ENCODE measurements at regions not wholly inside any gene's neighbourhood (a gene's known extent, or its start where the extent isn't known, plus 50 kb on each side); places are given as distances from the start of the nearest gene placed in this dataset.

- in situ Hi-C loops (cut with MboI; ENCODE audit: low sequenced_read_pairs) (no loop called here), dilution Hi-C loops (cut with HindIII; ENCODE audit: low sequenced_read_pairs, unreplicated experiment) (no loop called here)
- no peak overlapping the region for H3K14ac ChIP-seq (replicated peaks; ENCODE audit: low read depth, low read length)
Measured at GRCh38 chr5:171512397-171512796, 93.0 kb downstream of the FGF18 start.

More at GRCh38 chr5:171512397-171512796, 93.0 kb downstream of the FGF18 start:
- Histone ChIP-seq H2AK5ac (ENCODE audit: low read depth, low read length) (no peak overlapping the region), H3K9ac (ENCODE audit: low read depth, low read length) (no peak overlapping the region), H2BK5ac (ENCODE audit: low read depth, low read length, poor library complexity, severe bottlenecking) (no peak overlapping the region), H3K18ac (ENCODE audit: low read depth, low read length) (no peak overlapping the region), H3K4me3 (ENCODE audit: insufficient read depth, low read depth, low read length) (no peak overlapping the region), H3K4me2 (ENCODE audit: low read depth, low read length) (no peak overlapping the region), H3K9me3 (ENCODE audit: control insufficient read depth, insufficient read depth, low read length) (no peaks in the 10 kb centered on the region), H4K20me1 (ENCODE audit: insufficient read depth, low read length) (no peaks in the 10 kb centered on the region), H4K5ac (ENCODE audit: low read depth, low read length) (no peak overlapping the region), H3K23ac (ENCODE audit: low read depth, low read length) (no peak overlapping the region), H3K36me3 (ENCODE audit: control insufficient read depth, insufficient read depth, low read length) (no peaks in the 10 kb centered on the region), H2BK20ac (ENCODE audit: low read depth, low read length) (no peak overlapping the region), H3K56ac (ENCODE audit: extremely low read depth, insufficient read depth, low read length) (no peak overlapping the region), H2BK15ac (ENCODE audit: low read depth, low read length) (no peak overlapping the region), H3K4ac (ENCODE audit: low read depth, low read length) (no peak overlapping the region), H3K79me1 (ENCODE audit: low read depth in 1 of 2, low read length in 2 of 2) (no peaks in the 10 kb centered on the region), H2AK9ac (replicated peaks; ENCODE audit: low read depth, low read length, poor library complexity) (no peak overlapping the region), H3K27ac (ENCODE audit: insufficient read depth, low read length) (no peak overlapping the region), H3K9me1 (ENCODE audit: insufficient read depth, low read length) (no peaks in the 10 kb centered on the region), H4K91ac (ENCODE audit: insufficient read depth, low read depth, low read length) (no peak overlapping the region), H3K27me3 (ENCODE audit: control insufficient read depth, insufficient read depth, low read length) (peaks cover 7% of the 10 kb centered on the region), H2AFZ (replicated peaks; ENCODE audit: low read length, poor library complexity) (no peak overlapping the region), H2BK120ac (ENCODE audit: low read depth, low read length) (no peak overlapping the region), H3K4me1 (ENCODE audit: control insufficient read depth, insufficient read depth, low read length) (no peaks in the 10 kb centered on the region), H4K8ac (ENCODE audit: low read depth in 2 of 2, low read length in 2 of 2) (no peak overlapping the region)
- no CpG with 5 or more reads among the region's 5 CpGs for WGBS, 2 experiments (ENCODE audit: extremely low coverage in 2 of 2, insufficient read length in 1 of 2)
- CTCF ChIA-PET: no interaction called here
- DNase-seq (no peak), ATAC-seq (ENCODE audit: low read depth) (no peak)
- no TSS peak for BruUV-seq (replicated peaks)
- intact Hi-C loops (cut with micrococcal nuclease): no loop called here
- POLR2A ChIA-PET (ENCODE audit: unreplicated experiment): no interaction called here
- TF ChIP-seq CEBPB (IDR thresholded peaks at IDR 0.05; ENCODE audit: low read depth, low read length): no peak
- TF ChIP-seq BHLHE40 (IDR thresholded peaks at IDR 0.05; ENCODE audit: low read depth, low read length): no peak
- no peak for TF ChIP-seq ELK1 (IDR thresholded peaks at IDR 0.05; ENCODE audit: borderline replicate concordance, low read depth, low read length)
- TF ChIP-seq MXI1 (IDR thresholded peaks at IDR 0.05; ENCODE audit: borderline replicate concordance, low read depth, low read length): no peak
- TF ChIP-seq CHD1 (IDR thresholded peaks at IDR 0.05; ENCODE audit: low read depth, low read length): no peak
- no peak for TF ChIP-seq CTCF (conservative IDR thresholded peaks at IDR 0.05; ENCODE audit: low read depth, low read length)
- TF ChIP-seq FOS (IDR thresholded peaks at IDR 0.05; ENCODE audit: low read depth, low read length): no peak
- TF ChIP-seq NFE2L2 (IDR thresholded peaks at IDR 0.05; ENCODE audit: low read depth, low read length): no peak
- no peak for TF ChIP-seq RAD21 (IDR thresholded peaks at IDR 0.05; ENCODE audit: low read length)
- TF ChIP-seq USF2 (IDR thresholded peaks at IDR 0.05; ENCODE audit: low read depth, low read length): no peak
- no peak for TF ChIP-seq RFX5 (IDR thresholded peaks at IDR 0.05; ENCODE audit: low read depth, low read length)
- no peak for TF ChIP-seq POLR2A (IDR thresholded peaks at IDR 0.05; ENCODE audit: low read depth, low read length)
- TF ChIP-seq SMC3 (IDR thresholded peaks at IDR 0.05; ENCODE audit: low read depth, low read length): no peak
- no peak for TF ChIP-seq MAZ (IDR thresholded peaks at IDR 0.05; ENCODE audit: borderline replicate concordance, low read depth, low read length)
- no peak for TF ChIP-seq MAFK (IDR thresholded peaks at IDR 0.05; ENCODE audit: low read depth, low read length)
- TF ChIP-seq RCOR1 (IDR thresholded peaks at IDR 0.05; ENCODE audit: insufficient replicate concordance, low read length): no peak
